ENCODE measurements at regions not wholly inside any gene's neighbourhood (a gene's known extent, or its start where the extent isn't known, plus 50 kb on each side); places are given as distances from the start of the nearest gene placed in this dataset.

DNA sequence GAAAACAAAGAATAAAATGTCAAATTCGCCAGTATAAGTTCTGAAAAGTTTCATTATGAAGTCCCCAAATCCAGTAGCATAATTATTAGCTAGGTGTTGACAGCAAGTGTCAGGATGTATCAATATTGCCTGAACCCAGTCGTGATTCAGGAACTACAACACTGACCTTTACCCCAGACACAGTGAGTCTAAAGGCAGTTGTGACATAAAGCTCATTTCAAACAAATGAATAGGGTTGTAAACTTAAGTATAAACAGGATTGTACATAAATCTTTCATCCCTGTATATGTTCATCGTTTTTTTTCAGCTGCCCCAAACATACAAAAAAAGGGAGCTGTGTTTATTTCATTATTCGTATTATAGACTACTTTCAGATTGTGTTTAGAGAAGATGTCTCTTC lies 385.7 kb downstream of the PLK2 start:
- TF ChIP-seq EZH2 (IDR thresholded peaks at IDR 0.05): no peak
- TF ChIP-seq, protein P1, sequence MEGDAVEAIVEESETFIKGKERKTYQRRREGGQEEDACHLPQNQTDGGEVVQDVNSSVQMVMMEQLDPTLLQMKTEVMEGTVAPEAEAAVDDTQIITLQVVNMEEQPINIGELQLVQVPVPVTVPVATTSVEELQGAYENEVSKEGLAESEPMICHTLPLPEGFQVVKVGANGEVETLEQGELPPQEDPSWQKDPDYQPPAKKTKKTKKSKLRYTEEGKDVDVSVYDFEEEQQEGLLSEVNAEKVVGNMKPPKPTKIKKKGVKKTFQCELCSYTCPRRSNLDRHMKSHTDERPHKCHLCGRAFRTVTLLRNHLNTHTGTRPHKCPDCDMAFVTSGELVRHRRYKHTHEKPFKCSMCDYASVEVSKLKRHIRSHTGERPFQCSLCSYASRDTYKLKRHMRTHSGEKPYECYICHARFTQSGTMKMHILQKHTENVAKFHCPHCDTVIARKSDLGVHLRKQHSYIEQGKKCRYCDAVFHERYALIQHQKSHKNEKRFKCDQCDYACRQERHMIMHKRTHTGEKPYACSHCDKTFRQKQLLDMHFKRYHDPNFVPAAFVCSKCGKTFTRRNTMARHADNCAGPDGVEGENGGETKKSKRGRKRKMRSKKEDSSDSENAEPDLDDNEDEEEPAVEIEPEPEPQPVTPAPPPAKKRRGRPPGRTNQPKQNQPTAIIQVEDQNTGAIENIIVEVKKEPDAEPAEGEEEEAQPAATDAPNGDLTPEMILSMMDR (IDR thresholded peaks at IDR 0.05): no peak
